ENCODE measurements at regions not wholly inside any gene's neighbourhood (a gene's known extent, or its start where the extent isn't known, plus 50 kb on each side); places are given as distances from the start of the nearest gene placed in this dataset.

DNA sequence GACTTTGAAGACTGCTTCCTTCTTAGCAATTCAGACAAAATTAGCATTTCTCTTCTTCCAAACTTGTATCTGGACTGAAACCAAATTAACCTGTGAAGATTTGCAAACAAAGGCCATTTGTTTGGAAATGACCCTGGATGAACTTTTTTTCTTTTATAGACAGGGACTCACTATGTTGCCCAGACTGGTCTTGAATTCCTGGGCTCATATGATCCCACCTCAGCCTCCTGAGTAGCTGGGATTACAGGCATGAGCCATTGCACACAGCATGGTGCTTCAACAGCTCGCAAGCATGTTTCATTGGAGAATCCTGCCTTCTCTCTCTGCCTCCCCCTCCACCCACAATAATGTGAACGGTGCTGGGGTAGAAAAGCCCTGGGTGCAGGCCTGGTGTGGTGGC is 170.2 kb downstream of the ARL4C start:
- DNase-seq (ENCODE audit: low read depth) = no peak
- no peak for TF ChIP-seq CTCF (conservative IDR thresholded peaks at IDR 0.05; ENCODE audit: low read depth, low read length)
- H3K4me3 ChIP-seq (ENCODE audit: low read length) = no peak overlapping the region

DNA sequence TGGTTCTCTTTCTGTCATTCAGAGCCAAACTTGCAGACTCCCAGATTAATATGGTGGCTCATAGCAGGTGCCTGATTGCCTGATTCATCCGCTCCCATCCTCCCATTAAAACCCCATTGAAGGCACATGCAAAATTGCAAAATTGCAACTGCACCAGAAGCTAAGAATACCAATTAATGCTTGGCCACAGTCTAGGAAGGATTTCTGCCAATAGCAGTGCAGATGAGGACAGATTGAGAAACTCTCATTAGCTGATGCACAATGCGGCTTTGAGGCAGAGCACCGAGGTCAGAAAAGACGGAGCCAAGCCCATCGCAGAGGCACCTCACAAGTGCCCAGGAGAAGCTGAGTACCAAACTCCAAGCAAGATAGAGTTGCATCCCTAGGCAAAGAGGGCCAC is 172.8 kb downstream of the ARL4C start:
- H3K4me3 ChIP-seq (ENCODE audit: low read length) = no peak overlapping the region
- no peak for TF ChIP-seq CTCF (conservative IDR thresholded peaks at IDR 0.05; ENCODE audit: low read depth, low read length)
- no peak for DNase-seq (ENCODE audit: low read depth)

DNA sequence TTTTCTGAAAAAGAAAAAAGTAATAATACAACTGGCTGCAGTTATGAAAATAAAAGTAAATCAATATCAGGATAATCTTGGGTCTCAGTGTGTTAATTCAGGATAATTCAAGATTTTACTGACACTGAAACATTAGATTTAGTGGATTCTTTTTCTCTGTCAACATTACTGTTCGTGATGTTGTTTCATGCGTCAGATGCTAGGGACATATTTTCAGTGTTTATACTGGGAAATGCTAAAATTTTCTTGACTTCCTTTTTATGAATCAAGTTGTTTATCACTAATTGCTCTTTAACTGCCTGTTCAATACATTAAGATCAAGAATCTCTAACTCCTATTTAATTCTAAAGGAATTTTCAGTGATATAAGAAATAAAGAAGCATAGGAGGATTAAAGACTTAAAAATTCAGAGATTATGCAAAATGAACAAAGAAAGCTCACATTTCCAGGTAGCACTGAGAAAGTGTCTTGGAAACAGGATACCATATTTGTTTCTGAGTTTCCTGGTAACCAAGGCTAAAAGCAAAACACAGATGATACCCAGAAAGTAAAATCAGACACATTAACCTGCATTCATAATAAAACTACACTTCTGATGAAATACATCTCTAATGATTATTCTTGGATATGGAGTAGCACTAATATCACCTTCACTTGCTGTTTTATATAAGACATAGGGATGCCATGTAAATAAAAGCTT is 174.0 kb downstream of the ARL4C start:
- DNase-seq (ENCODE audit: low read depth) = no peak
- TF ChIP-seq CTCF (conservative IDR thresholded peaks at IDR 0.05; ENCODE audit: low read depth, low read length) = no peak

GRCh38 chr2:234320066-234320465 is 176.8 kb downstream of the ARL4C start:
- TF ChIP-seq CTCF (conservative IDR thresholded peaks at IDR 0.05; ENCODE audit: low read depth, low read length) = no peak
- no peak for DNase-seq (ENCODE audit: low read depth)
- no peak overlapping the region for H3K4me3 ChIP-seq (ENCODE audit: low read length)

More for the DNA sequence above, 174.0 kb downstream of the ARL4C start:
- H3K4me3 ChIP-seq (ENCODE audit: low read length) = no peak overlapping the region

DNA sequence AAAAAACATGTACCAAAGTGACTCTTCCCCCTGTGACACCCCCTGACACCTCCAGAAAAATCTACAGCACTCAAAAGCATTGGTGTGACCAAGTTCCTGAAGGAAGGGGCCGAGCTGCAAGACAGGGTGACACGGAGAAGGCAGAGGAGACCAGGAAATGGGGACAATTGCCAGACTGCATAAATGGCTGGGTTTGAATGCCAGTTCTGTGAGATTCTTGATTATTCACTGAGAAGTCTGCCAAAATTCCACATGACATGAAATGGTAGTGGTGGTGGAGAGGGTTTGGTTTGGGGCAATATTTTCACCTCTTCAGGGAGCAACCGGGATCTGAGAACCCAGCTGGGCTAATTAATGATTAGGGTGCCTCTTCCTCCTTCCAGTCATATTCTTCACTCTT is 178.5 kb downstream of the ARL4C start:
- DNase-seq (ENCODE audit: low read depth) = no peak
- no peak overlapping the region for H3K4me3 ChIP-seq (ENCODE audit: low read length)
- TF ChIP-seq CTCF (conservative IDR thresholded peaks at IDR 0.05; ENCODE audit: low read depth, low read length) = no peak

- TF ChIP-seq CTCF (conservative IDR thresholded peaks at IDR 0.05; ENCODE audit: low read depth, low read length) = no peak
- DNase-seq (ENCODE audit: low read depth) = no peak
- H3K4me3 ChIP-seq (ENCODE audit: low read length) = no peak overlapping the region
Observed at GRCh38 chr2:234313558-234313957, 183.3 kb downstream of the ARL4C start.

- no peak for DNase-seq (ENCODE audit: low read depth)
- no peak for TF ChIP-seq CTCF (conservative IDR thresholded peaks at IDR 0.05; ENCODE audit: low read depth, low read length)
- no peak overlapping the region for H3K4me3 ChIP-seq (ENCODE audit: low read length)
Observed at GRCh38 chr2:234310166-234310565, 186.7 kb downstream of the ARL4C start.
